H1 (cell line): ENCODE measurements at regions not wholly inside any gene's neighbourhood (a gene's known extent, or its start where the extent isn't known, plus 50 kb on each side); places are given as distances from the start of the nearest gene placed in this dataset.

Experiments
- CTCF ChIA-PET: fragments of 300-600 bp; sonication (Branson Sonifier 250); formaldehyde crosslinking; loops from one replicate; lab custom pipeline; 2021; ENCODE audit not compliant: partially characterized antibody; lab: Charles Lee
- POLR2A ChIA-PET: fragments of 300-600 bp; sonication (Branson Sonifier 250); formaldehyde crosslinking; loops from one replicate; lab custom pipeline; 2021; ENCODE audit warnings: inconsistent platforms; ENCODE audit not compliant: partially characterized antibody; lab: Charles Lee
- DNase-seq, 2 experiments: peaks; one replicate each; pipeline versions ENCODE4 v3.0.0 to v3.0.0-alpha.2; 2010 to 2022; ENCODE audit warnings: low spot score in 2 of 2, low read depth in 1 of 2, mixed read lengths in 1 of 2
- FAIRE-seq: peaks from 2 replicates; lab custom pipeline; 2011; peaks lifted over from hg19 to GRCh38; lab: Jason Lieb, UNC
- H2AFZ ChIP-seq: 2 replicates; pipeline ENCODE4 v1.8.1; 2012; ENCODE audit warnings: low read length, inconsistent platforms
- H2AK5ac ChIP-seq: 2 replicates; pipeline ENCODE4 v1.6.1; 2013; ENCODE audit warnings: low read depth, low read length
- H2BK120ac ChIP-seq: replicated peaks from 2 replicates; pipeline ENCODE3; 2013; ENCODE audit warnings: low read depth, low read length, inconsistent platforms
- H2BK12ac ChIP-seq: 2 replicates; pipeline ENCODE4 v1.6.1; 2013; ENCODE audit warnings: low read depth, low read length
- H2BK15ac ChIP-seq: 2 replicates; pipeline ENCODE4 v1.6.1; 2013; ENCODE audit warnings: low read length
- H2BK20ac ChIP-seq: 2 replicates; pipeline ENCODE4 v1.6.1; 2013; ENCODE audit warnings: low read length
- H2BK5ac ChIP-seq: 2 replicates; pipeline ENCODE4 v1.6.1; 2013; ENCODE audit warnings: low read depth, low read length
- H3K14ac ChIP-seq: 2 replicates; pipeline ENCODE4 v1.6.1; 2013; ENCODE audit warnings: inconsistent platforms; ENCODE audit not compliant: insufficient read length
- H3K18ac ChIP-seq: 2 replicates; pipeline ENCODE4 v1.6.1; 2013; ENCODE audit warnings: low read length; ENCODE audit errors: extremely low read depth
- H3K23ac ChIP-seq: 2 replicates; pipeline ENCODE4 v1.6.1; 2013; ENCODE audit warnings: inconsistent platforms; ENCODE audit not compliant: insufficient read length
- H3K23me2 ChIP-seq: 2 replicates; pipeline ENCODE4 v1.6.1; 2013; ENCODE audit warnings: low read depth, low read length
- H3K27ac ChIP-seq: 2 replicates; pipeline ENCODE4 v1.6.1; 2011; ENCODE audit warnings: low read depth, low read length, inconsistent platforms
- H3K27me3 ChIP-seq, 4 experiments: replicated peaks in 1 of 4; 1 replicate in 1 of 4; 2 replicates in 3 of 4; pipeline versions ENCODE4 v1.6.1 to v1.8.1; 2011 to 2013; ENCODE audit warnings: low read length in 3 of 4, mild to moderate bottlenecking in 3 of 4, inconsistent platforms in 2 of 4, mixed read lengths in 2 of 4, moderate library complexity in 1 of 4; ENCODE audit not compliant: control insufficient read depth in 3 of 4, insufficient read depth in 3 of 4; ENCODE audit errors: extremely low read depth in 1 of 4
- H3K36me3 ChIP-seq, 4 experiments: 2 replicates each; pipeline versions ENCODE4 v1.6.1 to v1.8.1; 2011 to 2013; ENCODE audit warnings: mild to moderate bottlenecking in 4 of 4, low read length in 3 of 4, moderate library complexity in 2 of 4, control low read depth in 1 of 4, inconsistent platforms in 1 of 4; ENCODE audit not compliant: insufficient read depth in 4 of 4, control insufficient read depth in 2 of 4
- H3K4ac ChIP-seq: replicated peaks from 2 replicates; pipeline ENCODE3; 2013; ENCODE audit warnings: low read length, low read depth, mixed read lengths, inconsistent platforms; ENCODE audit not compliant: insufficient read length
- H3K4me1 ChIP-seq, 4 experiments: replicated peaks in 1 of 4; 1 replicate in 1 of 4; 2 replicates in 3 of 4; pipeline versions ENCODE4 v1.6.1 to v1.8.1; 2011 to 2013; ENCODE audit warnings: low read length in 3 of 4, inconsistent platforms in 2 of 4, mixed read lengths in 1 of 4; ENCODE audit not compliant: insufficient read depth in 4 of 4, control insufficient read depth in 3 of 4
- H3K4me2 ChIP-seq, 2 experiments: 2 replicates each; pipeline versions ENCODE4 v1.6.1 to v1.8.1; 2011 to 2013; ENCODE audit warnings: low read depth in 2 of 2, low read length in 2 of 2, control low read depth in 1 of 2, inconsistent platforms in 1 of 2, mild to moderate bottlenecking in 1 of 2; ENCODE audit not compliant: insufficient read depth in 1 of 2
- H3K4me3 ChIP-seq, 4 experiments: fragments of 200-600, 300-600 bp in 1 of 4; sonication (generic), shearing (Covaris generic), sonication (Bioruptor Twin) in 1 of 4; 2 replicates each; pipeline versions ENCODE4 v1.5.1 to v1.8.1; 2011 to 2016; ENCODE audit warnings: low read length in 4 of 4, low read depth in 3 of 4, control low read depth in 2 of 4, inconsistent platforms in 2 of 4, mild to moderate bottlenecking in 2 of 4, mixed read lengths in 1 of 4, moderate library complexity in 1 of 4; ENCODE audit not compliant: insufficient read depth in 2 of 4; ENCODE audit errors: extremely low read depth in 1 of 4
- H3K56ac ChIP-seq: replicated peaks from 2 replicates; pipeline ENCODE3; 2013; ENCODE audit warnings: low read depth, mild to moderate bottlenecking, mixed read lengths, low read length, inconsistent platforms; ENCODE audit not compliant: insufficient read length
- H3K79me1 ChIP-seq: 2 replicates; pipeline ENCODE4 v1.6.1; 2013; ENCODE audit warnings: low read depth, low read length, control low read depth
- H3K79me2 ChIP-seq, 2 experiments: 2 replicates each; pipeline versions ENCODE4 v1.6.1 to v1.8.1; 2012 to 2013; ENCODE audit warnings: low read length in 2 of 2, mild to moderate bottlenecking in 2 of 2, inconsistent platforms in 1 of 2; ENCODE audit not compliant: insufficient read depth in 2 of 2, control insufficient read depth in 1 of 2
- H3K9ac ChIP-seq, 4 experiments: replicated peaks in 1 of 4; 1 replicate in 1 of 4; 2 replicates in 3 of 4; pipeline versions ENCODE4 v1.6.1 to v1.8.1; 2011 to 2013; ENCODE audit warnings: low read depth in 3 of 4, low read length in 3 of 4, control low read depth in 2 of 4, mild to moderate bottlenecking in 2 of 4, moderate library complexity in 2 of 4, inconsistent platforms in 1 of 4; ENCODE audit errors: extremely low read depth in 1 of 4
- H3K9me3 ChIP-seq, 2 experiments: 2 replicates each; pipeline versions ENCODE4 v1.6.1 to v1.8.1; 2012 to 2013; ENCODE audit warnings: mild to moderate bottlenecking in 2 of 2, moderate library complexity in 2 of 2, control low read depth in 1 of 2, inconsistent platforms in 1 of 2, low read depth in 1 of 2, low read length in 1 of 2, mixed read lengths in 1 of 2; ENCODE audit not compliant: insufficient read depth in 2 of 2
- H4K20me1 ChIP-seq, 2 experiments: replicated peaks in 1 of 2; 2 replicates each; pipeline versions ENCODE3 to v1.8.1; 2011 to 2013; ENCODE audit warnings: inconsistent platforms in 2 of 2, low read length in 2 of 2, mild to moderate bottlenecking in 1 of 2; ENCODE audit not compliant: insufficient read depth in 2 of 2, control insufficient read depth in 1 of 2
- H4K5ac ChIP-seq: 2 replicates; pipeline ENCODE4 v1.6.1; 2013; ENCODE audit warnings: low read length, low read depth, mixed read lengths, inconsistent platforms; ENCODE audit not compliant: insufficient read length
- H4K8ac ChIP-seq: 2 replicates; pipeline ENCODE4 v1.8.0; 2013; ENCODE audit warnings: mild to moderate bottlenecking, moderate library complexity, low read length, inconsistent platforms; ENCODE audit not compliant: insufficient read depth; ENCODE audit errors: extremely low read depth
- H4K91ac ChIP-seq: replicated peaks from 2 replicates; pipeline ENCODE3; 2013; ENCODE audit warnings: low read length, mixed read lengths, inconsistent platforms; ENCODE audit not compliant: insufficient read length
- BACH1 ChIP-seq: IDR thresholded peaks from 2 replicates; pipeline ENCODE4 v1.6.1; 2012; ENCODE audit warnings: low read length, improper control_type of control experiment
- BCL11A ChIP-seq, 2 experiments: IDR thresholded peaks; one replicate each; pipeline ENCODE4 v1.6.1; 2011; ENCODE audit warnings: low read depth in 2 of 2, low read length in 2 of 2, mild to moderate bottlenecking in 2 of 2
- HDAC2 ChIP-seq, 2 experiments: fragments of 300-600 bp in 1 of 2; sonication (generic) in 1 of 2; IDR thresholded peaks; 2 replicates each; pipeline ENCODE4 v1.6.1; 2011 to 2012; ENCODE audit warnings: low read depth in 2 of 2, low read length in 2 of 2, mild to moderate bottlenecking in 2 of 2, moderate library complexity in 2 of 2, borderline replicate concordance in 1 of 2, inconsistent platforms in 1 of 2
- JUN ChIP-seq: IDR thresholded peaks from 2 replicates; pipeline ENCODE4 v1.6.1; 2011; ENCODE audit warnings: low read depth, mild to moderate bottlenecking, improper control_type of control experiment, low read length
- JUND ChIP-seq: IDR thresholded peaks from 2 replicates; pipeline ENCODE4 v1.6.1; 2011; ENCODE audit warnings: mild to moderate bottlenecking, improper control_type of control experiment, low read length
- MAFK ChIP-seq: IDR thresholded peaks from 2 replicates; pipeline ENCODE4 v1.6.1; 2012; ENCODE audit warnings: low read depth, mild to moderate bottlenecking, improper control_type of control experiment, low read length
- RFX5 ChIP-seq: IDR thresholded peaks from 2 replicates; pipeline ENCODE4 v1.6.1; 2011; ENCODE audit warnings: low read depth, low read length, improper control_type of control experiment, borderline replicate concordance
- SIX5 ChIP-seq: IDR thresholded peaks from 2 replicates; pipeline ENCODE4 v1.6.1; 2011; ENCODE audit warnings: mild to moderate bottlenecking, low read depth, low read length
- SP2 ChIP-seq: IDR thresholded peaks from 2 replicates; pipeline ENCODE4 v1.6.1; 2012; ENCODE audit warnings: mild to moderate bottlenecking, low read length, inconsistent platforms
- SP4 ChIP-seq: IDR thresholded peaks from 2 replicates; pipeline ENCODE4 v1.6.1; 2012; ENCODE audit warnings: low read length, inconsistent platforms
- SUZ12 ChIP-seq: fragments of 200-600 bp; sonication (generic); IDR thresholded peaks from 2 replicates; pipeline ENCODE4 v1.6.1; 2012; ENCODE audit warnings: mild to moderate bottlenecking, inconsistent platforms, low read length, moderate library complexity, mixed read lengths
- TEAD4 ChIP-seq: IDR thresholded peaks from 2 replicates; pipeline ENCODE4 v1.6.1; 2012; ENCODE audit warnings: low read depth, low read length, inconsistent platforms, mixed read lengths
- YY1 ChIP-seq: IDR thresholded peaks from 2 replicates; pipeline ENCODE4 v1.6.1; 2011; ENCODE audit warnings: low read depth, mild to moderate bottlenecking, low read length
- WGBS, 2 experiments: shearing (Covaris generic) in 1 of 2; methylation state at CpG; one replicate each; pipeline versions ENCODE4 v1.1.6 to v1.1.7; 2013 to 2015; ENCODE audit warnings: low lambda C conversion rate in 2 of 2, mixed read lengths in 2 of 2, inconsistent platforms in 1 of 2, low coverage in 1 of 2, missing lambda C conversion rate in 1 of 2; ENCODE audit not compliant: insufficient replicate concordance in 2 of 2, insufficient coverage in 1 of 2, insufficient read length in 1 of 2; ENCODE audit errors: extremely low coverage in 1 of 2, missing lambda C conversion rate in 1 of 2; 5-methylcytosine and 5-hydroxymethylcytosine counted together
- TF ChIP-seq, protein P1 (sequence below): IDR thresholded peaks from 2 replicates; pipeline ENCODE4 v1.6.1; 2011; ENCODE audit warnings: low read length, improper control_type of control experiment
- TF ChIP-seq, protein P2 (sequence below): IDR thresholded peaks from 2 replicates; pipeline ENCODE4 v1.6.1; 2012; ENCODE audit warnings: inconsistent platforms

DNA sequence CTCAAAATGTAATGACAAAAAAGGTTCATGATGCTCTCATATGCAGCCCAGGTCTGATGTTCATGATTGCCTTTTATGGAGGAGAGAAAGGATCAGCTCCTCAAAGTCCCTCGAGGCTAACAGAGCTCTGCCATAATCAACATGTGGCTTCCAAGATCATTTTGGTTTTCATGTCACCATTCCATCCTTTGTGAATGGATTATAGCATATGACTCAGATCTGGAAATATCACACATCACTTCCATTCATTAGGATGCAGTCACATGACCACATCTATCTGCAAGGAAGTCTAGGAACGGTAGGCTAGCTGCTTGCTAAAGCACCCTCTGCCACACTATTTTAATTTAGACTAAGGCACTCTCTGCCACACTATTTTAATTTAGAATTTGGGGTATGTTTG, 77.6 kb downstream of the COX18 start:
- Histone ChIP-seq H2AFZ (no peak overlapping the region), H3K4me2 (no peak overlapping the region), H3K4ac (no peak overlapping the region), H3K14ac (no peak overlapping the region), H2AK5ac (no peak overlapping the region), H3K18ac (no peak overlapping the region), H3K36me3 (no peaks in the 10 kb centered on the region), H2BK120ac (no peak overlapping the region), H3K9me3 (no peaks in the 10 kb centered on the region), H3K9ac (no peak overlapping the region), H4K5ac (no peak overlapping the region), H4K91ac (no peak overlapping the region), H2BK15ac (no peak overlapping the region), H3K27ac (no peak overlapping the region), H2BK5ac (no peak overlapping the region), H3K23me2 (no peaks in the 10 kb centered on the region), H3K4me1 (0 out of 7 replicates have a peak, but pooled peaks cover 0 to 4% (median 0%) of the 10 kb centered on the region in 4 experiments), H3K27me3 (no peaks in the 10 kb centered on the region), H4K20me1 (no peaks in the 10 kb centered on the region), H2BK20ac (no peak overlapping the region), H3K79me2 (no peaks in the 10 kb centered on the region), H3K4me3 (no peak overlapping the region), H3K56ac (no peak overlapping the region), H2BK12ac (no peak overlapping the region), H4K8ac (no peak overlapping the region), H3K79me1 (no peaks in the 10 kb centered on the region), H3K23ac (no peak overlapping the region)
- TF ChIP-seq BCL11A (IDR thresholded peaks at IDR 0.05; ENCODE audit: low read depth in 2 of 2, low read length in 2 of 2), result no peak
- TF ChIP-seq TEAD4, result no peak
- no peak for TF ChIP-seq JUN
- TF ChIP-seq SUZ12, result no peak
- no peak for TF ChIP-seq JUND
- no peak for TF ChIP-seq MAFK
- TF ChIP-seq YY1, result no peak
- no peak for TF ChIP-seq SP2
- no peak for TF ChIP-seq HDAC2 (IDR thresholded peaks at IDR 0.05; ENCODE audit: borderline replicate concordance in 1 of 2, low read depth in 2 of 2, low read length in 2 of 2)
- no peak for TF ChIP-seq SIX5
- TF ChIP-seq RFX5, result no peak
- no peak for TF ChIP-seq BACH1
- TF ChIP-seq SP4, result no peak
- TF ChIP-seq, protein P1, sequence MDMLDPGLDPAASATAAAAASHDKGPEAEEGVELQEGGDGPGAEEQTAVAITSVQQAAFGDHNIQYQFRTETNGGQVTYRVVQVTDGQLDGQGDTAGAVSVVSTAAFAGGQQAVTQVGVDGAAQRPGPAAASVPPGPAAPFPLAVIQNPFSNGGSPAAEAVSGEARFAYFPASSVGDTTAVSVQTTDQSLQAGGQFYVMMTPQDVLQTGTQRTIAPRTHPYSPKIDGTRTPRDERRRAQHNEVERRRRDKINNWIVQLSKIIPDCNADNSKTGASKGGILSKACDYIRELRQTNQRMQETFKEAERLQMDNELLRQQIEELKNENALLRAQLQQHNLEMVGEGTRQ, result no peak
- TF ChIP-seq, protein P2, sequence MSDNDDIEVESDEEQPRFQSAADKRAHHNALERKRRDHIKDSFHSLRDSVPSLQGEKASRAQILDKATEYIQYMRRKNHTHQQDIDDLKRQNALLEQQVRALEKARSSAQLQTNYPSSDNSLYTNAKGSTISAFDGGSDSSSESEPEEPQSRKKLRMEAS, result no peak
- no peak for DNase-seq
- CTCF ChIA-PET, result interaction anchor here (0.9 to 1.3 kb wide), 3 partner anchors 9 to 82 kb away, joined by 4 to 8 read pairs (median 4); no protein-coding TSS in a partner anchor
- POLR2A ChIA-PET, result no interaction called here
- no peak for FAIRE-seq
- WGBS, 2 experiments, result 89% methylated on average over 2 of the region's 2 CpGs; no CpG with 5 or more reads in 1 of the 2 experiments
